ENCODE measurements at regions not wholly inside any gene's neighbourhood (a gene's known extent, or its start where the extent isn't known, plus 50 kb on each side); places are given as distances from the start of the nearest gene placed in this dataset.
A peak's percentile ranks its signal among the peaks of the same experiment; 100 is the strongest.

GRCh38 chr4:108527723-108528122, 92.7 kb upstream of the RPL34 start:
- DNase-seq (ENCODE audit: low read depth): no peak

DNA sequence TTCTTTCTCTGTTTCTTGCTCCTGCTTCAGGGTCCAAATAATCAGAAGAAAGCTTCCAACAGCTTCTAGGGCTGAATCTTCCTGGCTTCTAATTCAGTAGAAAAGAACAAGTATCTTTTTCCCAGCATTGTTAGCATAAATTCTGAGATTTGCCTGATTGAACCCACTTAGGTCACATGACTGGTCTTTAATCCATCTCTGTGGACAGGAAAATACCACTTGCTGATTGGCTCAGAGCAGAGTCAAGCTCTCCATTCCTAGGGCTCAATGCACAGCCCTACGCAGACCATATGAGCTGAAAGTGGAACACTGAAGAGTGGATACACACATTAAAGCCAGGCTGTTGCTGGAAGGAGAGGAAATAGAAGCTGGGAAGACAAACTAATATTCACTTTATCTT, 99.6 kb upstream of the RPL34 start:
- no peak for DNase-seq (ENCODE audit: low read depth)

DNA sequence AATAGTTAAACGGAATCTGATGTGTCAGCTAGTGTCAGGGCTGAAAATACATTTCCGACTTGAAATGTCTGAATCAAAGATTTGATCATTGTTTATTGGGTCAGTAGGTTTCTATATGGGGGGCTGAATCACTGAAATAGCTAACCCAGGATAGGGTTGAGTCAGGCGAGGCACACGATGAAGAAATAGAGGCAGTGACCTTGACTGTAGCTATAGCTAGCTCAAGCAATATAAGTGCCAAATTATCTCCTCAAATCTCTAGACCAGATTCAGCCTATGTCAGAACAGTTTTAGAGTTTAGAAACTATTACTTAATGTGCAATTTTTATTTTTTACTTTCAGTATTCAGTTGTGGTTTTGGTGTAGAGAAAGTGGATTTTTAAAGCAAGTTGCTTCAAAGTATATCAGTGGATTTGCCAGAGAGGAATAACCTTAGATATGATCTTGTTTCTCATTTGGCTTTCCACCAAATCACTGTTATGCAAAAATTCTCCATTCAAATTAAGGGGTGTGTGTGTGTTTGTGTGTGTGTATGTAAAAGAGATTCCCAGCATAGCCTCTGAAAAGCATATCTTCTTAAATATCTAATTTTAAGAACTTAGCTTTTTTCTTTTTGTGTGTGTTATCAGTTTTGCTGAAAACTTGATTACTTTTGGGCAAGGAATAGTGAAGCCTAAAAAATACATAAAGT, 100.3 kb upstream of the RPL34 start:
- no peak for DNase-seq (ENCODE audit: low read depth)

- no peak for DNase-seq (ENCODE audit: low read depth)
Observed at GRCh38 chr4:108519208-108519833, 101.1 kb upstream of the RPL34 start.

GRCh38 chr4:108512615-108513505, 107.5 kb upstream of the RPL34 start:
- DNase-seq (ENCODE audit: low read depth): peak; percentile 10

GRCh38 chr4:108511618-108512017, 108.8 kb upstream of the RPL34 start:
- no peak for DNase-seq (ENCODE audit: low read depth)

DNA sequence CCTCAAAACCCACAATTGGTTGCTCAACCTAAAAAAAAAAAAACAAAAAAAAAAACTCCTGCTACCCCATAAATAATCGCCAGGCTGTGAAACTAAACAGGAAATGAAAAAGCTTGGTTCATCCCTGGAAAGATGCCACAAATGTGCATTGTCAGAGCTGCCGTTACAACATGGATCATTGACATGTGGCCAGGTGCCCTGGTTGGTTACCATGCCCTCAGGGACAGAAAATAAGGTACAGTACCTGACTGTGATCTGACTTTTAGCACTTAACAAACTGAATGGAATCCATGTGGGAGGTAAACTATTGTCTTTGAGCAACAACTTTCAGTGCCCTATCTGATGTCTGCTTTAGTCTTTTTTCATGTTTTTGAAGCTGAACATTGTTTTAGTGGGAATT, 118.0 kb upstream of the RPL34 start:
- no peak for DNase-seq (ENCODE audit: low read depth)

- no peak for DNase-seq (ENCODE audit: low read depth)
Observed at GRCh38 chr4:108498925-108499324, 121.5 kb upstream of the RPL34 start.

GRCh38 chr4:108493596-108493931, 126.8 kb upstream of the RPL34 start:
- DNase-seq (ENCODE audit: low read depth): no peak

DNA sequence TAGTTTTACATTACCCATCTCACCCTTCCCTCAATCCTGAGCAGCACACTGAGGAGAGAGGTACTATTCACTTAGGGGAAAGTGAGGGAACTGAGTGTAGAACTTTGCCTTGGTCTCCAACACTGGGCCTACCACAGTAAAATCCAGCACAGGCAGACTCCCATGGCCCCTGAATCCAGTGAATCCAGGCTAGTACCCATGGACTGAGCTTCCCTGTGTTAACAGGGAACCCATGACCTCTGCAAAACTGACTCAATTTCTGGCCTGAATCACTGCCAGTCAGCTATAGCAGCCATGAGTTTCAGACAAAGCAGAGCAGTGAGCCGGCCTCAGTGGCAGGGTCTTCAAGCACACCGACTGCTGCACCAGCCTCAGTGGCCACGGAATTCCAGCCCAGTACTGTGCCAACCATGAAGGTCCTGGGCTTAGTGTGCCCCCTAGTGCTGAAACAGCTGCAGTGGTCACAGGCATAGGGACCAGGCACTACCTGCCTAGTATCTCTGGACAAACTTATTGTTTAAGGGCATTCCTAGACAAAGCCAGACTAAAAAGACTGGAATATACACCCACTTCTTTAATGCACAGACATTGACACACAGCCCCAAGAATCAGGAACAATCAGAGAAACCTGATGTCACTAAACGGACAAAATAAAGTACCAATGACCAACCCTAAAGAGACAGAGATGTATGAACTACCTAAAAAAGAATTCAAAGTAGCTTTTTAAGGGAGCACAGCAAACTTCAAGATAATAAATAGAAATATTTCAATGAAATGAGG, 127.4 kb upstream of the RPL34 start:
- DNase-seq (ENCODE audit: low read depth): no peak

DNA sequence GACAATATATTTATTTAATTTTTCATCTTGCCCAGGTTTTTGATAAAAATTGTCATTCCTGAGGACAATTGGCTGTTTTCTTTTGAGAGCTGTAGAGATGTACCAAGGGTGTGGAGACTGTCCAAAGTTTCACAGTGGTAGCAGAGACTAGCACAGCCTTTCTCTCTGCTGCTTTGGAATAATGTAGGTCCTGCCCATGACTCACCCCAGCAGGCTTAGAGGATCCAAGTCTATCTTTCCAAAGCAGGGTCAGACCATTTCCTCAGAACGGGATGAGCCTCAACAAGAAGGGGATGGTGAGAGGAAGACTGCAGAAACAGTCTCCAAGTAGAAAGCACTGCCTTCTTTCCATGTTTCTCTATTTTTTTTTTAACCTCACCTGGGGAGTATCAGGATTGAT, 131.5 kb upstream of the RPL34 start:
- no peak for DNase-seq (ENCODE audit: low read depth)

GRCh38 chr4:108486046-108486445, 134.3 kb upstream of the RPL34 start:
- DNase-seq (ENCODE audit: low read depth): no peak

GRCh38 chr4:108484187-108484586, 136.2 kb upstream of the RPL34 start:
- no peak for DNase-seq (ENCODE audit: low read depth)

DNA sequence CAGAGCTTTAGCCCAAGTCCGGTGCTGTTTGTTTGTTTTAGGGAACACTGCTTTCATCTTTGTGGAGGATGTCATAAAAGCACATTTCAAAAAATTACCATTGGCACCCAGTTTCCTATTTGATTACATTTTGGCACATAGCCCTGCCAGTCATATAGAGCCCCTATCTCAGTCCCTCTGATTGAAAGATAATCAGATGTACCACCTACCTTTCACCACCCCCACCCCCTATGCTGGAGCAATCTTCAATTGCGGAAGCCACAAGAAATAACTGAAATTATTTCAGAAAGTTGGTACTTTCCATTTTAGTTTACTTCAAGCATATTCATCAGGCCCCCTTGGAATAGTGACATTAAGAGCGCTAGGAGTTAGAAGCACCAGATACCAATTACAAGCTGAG, 136.7 kb upstream of the RPL34 start:
- no peak for DNase-seq (ENCODE audit: low read depth)

GRCh38 chr4:108483079-108483478, 137.3 kb upstream of the RPL34 start:
- DNase-seq (ENCODE audit: low read depth): no peak

DNA sequence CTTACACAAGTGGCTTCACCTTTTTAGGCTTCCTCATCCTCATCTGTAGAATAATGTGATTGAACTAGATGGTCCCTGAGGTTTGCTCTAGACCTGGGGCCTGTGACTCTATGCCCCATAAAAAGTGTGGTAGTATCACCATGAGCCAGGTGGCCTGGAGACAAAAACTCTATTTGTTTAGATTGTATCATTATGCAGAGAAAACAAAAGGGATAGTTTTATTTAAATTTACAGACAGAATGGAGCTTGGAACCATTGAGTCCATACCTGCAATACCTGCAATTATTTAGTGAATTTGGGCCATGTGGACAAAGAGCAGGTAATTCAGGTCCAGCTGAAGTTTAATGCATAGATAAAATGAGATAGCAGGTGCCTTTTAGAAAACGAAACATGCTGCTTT, 139.5 kb upstream of the RPL34 start:
- DNase-seq (ENCODE audit: low read depth): no peak

GRCh38 chr4:108477527-108478108, 142.8 kb upstream of the RPL34 start:
- DNase-seq (ENCODE audit: low read depth): no peak

DNA sequence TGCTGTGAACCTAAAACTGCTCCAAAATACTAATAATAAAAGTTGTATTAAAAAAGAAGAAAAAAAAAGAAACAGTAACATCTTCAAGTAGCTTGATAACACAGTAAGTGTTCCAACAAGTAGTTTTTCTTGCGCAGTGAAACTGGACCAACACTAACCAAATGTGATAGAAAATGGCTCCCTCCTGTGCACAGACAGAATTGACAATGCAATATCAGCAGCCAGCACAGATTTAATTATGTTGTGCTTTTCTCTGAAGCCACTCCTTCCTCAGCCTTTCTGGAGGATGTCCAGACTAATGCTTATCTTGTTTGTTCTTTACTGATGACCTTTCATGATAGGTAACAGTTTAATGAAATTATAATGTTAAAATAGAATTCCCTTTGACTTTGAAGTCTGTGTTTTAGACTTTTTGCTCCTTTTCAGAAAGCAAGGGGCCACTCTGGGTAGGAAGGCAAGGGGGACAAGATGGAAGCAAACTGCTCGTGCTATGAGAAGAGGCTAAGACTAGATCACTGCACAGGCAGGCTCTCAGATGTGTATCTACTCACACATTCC, 147.1 kb upstream of the RPL34 start:
- no peak for DNase-seq (ENCODE audit: low read depth)

- no peak for DNase-seq (ENCODE audit: low read depth)
Observed at GRCh38 chr4:108466936-108467902, 153.2 kb upstream of the RPL34 start.

GRCh38 chr4:108465886-108466500, 154.4 kb upstream of the RPL34 start:
- no peak for DNase-seq (ENCODE audit: low read depth)

Measured in stimulated activated CD8-positive, alpha-beta memory T cell treated with anti-CD3 and anti-CD28 coated beads, Interleukin-12 subunit alpha, Interleukin-12 subunit beta, amount 100 ng/mL, for 1 hour (primary cell).